Osteocyte (in vitro differentiated cells): ENCODE measurements at regions not wholly inside any gene's neighbourhood (a gene's known extent, or its start where the extent isn't known, plus 50 kb on each side); places are given as distances from the start of the nearest gene placed in this dataset.

ENCODE experiments used
- DNase-seq: peaks from one replicate; pipeline ENCODE4 v3.0.0; 2021; ENCODE audit warnings: mixed read lengths; ENCODE audit not compliant: unreplicated experiment; ENCODE audit errors: extremely low spot score
- H3K27ac Mint-ChIP-seq: one replicate; pipeline ENCODE4 v1.8.0; 2021; ENCODE audit warnings: mild to moderate bottlenecking, mixed read lengths; ENCODE audit not compliant: unreplicated experiment
- H3K27me3 Mint-ChIP-seq: one replicate; pipeline ENCODE4 v1.8.0; 2021; ENCODE audit warnings: mixed read lengths; ENCODE audit not compliant: unreplicated experiment
- H3K36me3 Mint-ChIP-seq: one replicate; pipeline ENCODE4 v1.8.0; 2021; ENCODE audit warnings: mixed read lengths; ENCODE audit not compliant: unreplicated experiment
- H3K4me1 Mint-ChIP-seq: one replicate; pipeline ENCODE4 v1.8.0; 2021; ENCODE audit warnings: mixed read lengths; ENCODE audit not compliant: unreplicated experiment
- H3K4me3 Mint-ChIP-seq: one replicate; pipeline ENCODE4 v1.8.0; 2021; ENCODE audit warnings: mild to moderate bottlenecking, moderate library complexity, mixed read lengths; ENCODE audit not compliant: unreplicated experiment
- H3K9me3 Mint-ChIP-seq: one replicate; pipeline ENCODE4 v1.8.0; 2021; ENCODE audit warnings: mixed read lengths; ENCODE audit not compliant: unreplicated experiment
- TF ChIP-seq, protein P1 (sequence below): fragments of 200-600 bp; sonication (generic); IDR thresholded peaks from 2 replicates; pipeline ENCODE4 v1.5.0; 2021; ENCODE audit warnings: antibody characterized with exemption, mild to moderate bottlenecking, moderate library complexity

DNA sequence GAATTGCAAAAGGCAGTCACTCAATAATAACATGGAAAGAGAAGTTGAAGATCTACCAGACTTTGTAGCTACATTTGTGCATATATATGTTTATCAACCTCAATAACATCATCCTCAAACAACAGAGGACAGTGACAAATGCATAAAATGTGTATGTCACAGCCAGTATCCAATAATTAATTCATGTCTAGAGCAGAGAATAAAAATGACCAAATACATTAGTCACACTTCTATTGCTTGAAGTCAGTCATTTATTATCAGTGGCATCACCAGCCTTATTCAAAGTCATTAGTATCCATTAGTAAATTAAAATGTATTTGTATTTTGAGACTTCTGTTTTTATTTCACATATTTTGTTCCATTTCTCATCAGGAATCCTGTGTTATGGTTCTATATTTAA lies 852.8 kb downstream of the XPNPEP1 start:
- H3K27me3 Mint-ChIP-seq: no peaks in the 10 kb centered on the region
- H3K4me3 Mint-ChIP-seq: no peak overlapping the region
- TF ChIP-seq, protein P1, sequence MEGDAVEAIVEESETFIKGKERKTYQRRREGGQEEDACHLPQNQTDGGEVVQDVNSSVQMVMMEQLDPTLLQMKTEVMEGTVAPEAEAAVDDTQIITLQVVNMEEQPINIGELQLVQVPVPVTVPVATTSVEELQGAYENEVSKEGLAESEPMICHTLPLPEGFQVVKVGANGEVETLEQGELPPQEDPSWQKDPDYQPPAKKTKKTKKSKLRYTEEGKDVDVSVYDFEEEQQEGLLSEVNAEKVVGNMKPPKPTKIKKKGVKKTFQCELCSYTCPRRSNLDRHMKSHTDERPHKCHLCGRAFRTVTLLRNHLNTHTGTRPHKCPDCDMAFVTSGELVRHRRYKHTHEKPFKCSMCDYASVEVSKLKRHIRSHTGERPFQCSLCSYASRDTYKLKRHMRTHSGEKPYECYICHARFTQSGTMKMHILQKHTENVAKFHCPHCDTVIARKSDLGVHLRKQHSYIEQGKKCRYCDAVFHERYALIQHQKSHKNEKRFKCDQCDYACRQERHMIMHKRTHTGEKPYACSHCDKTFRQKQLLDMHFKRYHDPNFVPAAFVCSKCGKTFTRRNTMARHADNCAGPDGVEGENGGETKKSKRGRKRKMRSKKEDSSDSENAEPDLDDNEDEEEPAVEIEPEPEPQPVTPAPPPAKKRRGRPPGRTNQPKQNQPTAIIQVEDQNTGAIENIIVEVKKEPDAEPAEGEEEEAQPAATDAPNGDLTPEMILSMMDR: no peak
- H3K36me3 Mint-ChIP-seq: no peaks in the 10 kb centered on the region
- no peak for DNase-seq
- H3K9me3 Mint-ChIP-seq: peaks cover 16% of the 10 kb centered on the region
- no peaks in the 10 kb centered on the region for H3K4me1 Mint-ChIP-seq
- no peak overlapping the region for H3K27ac Mint-ChIP-seq

DNA sequence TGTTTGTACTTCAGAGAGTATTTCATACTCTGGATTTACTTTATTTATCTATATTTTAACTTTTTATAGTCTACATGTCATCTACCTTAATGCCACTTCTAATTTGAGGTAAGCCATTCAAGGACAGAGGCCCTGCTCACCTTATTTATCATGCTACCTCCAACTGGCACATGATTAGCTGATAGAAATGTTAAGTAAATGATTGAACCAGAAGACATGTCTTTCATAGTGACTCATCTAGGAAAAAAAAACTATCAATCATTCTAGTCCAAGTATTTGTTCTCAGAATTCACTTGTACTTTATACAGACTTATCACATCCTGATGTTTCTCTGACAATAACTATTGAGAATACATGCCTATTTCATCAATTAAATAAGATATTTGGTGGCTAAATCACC lies 856.3 kb downstream of the XPNPEP1 start:
- no peaks in the 10 kb centered on the region for H3K4me1 Mint-ChIP-seq
- TF ChIP-seq, protein P1: no peak
- peaks cover 36% of the 10 kb centered on the region for H3K9me3 Mint-ChIP-seq
- H3K36me3 Mint-ChIP-seq: no peaks in the 10 kb centered on the region
- DNase-seq: no peak
- no peak overlapping the region for H3K4me3 Mint-ChIP-seq
- H3K27ac Mint-ChIP-seq: no peak overlapping the region
- H3K27me3 Mint-ChIP-seq: no peaks in the 10 kb centered on the region

DNA sequence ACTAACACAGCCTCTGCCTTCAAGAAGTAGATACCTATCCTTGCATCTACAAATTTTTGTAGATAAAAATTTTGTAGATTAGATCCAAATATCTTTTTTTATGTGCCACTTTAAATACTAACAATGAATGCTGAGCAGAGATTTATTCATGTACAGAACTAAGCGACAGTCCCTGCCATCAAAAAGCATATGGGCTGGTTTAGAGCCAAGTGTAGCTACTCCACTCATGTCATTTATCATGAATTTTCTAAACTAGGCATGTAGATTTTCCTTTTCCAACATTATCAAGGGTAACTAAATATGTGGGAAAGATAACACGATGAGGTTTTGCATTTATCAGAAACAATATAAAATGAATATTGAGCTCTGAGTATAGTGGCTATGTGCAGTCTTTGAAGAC lies 857.5 kb downstream of the XPNPEP1 start:
- Mint-ChIP-seq H3K4me3 (no peak overlapping the region), H3K9me3 (peaks cover 36% of the 10 kb centered on the region), H3K27ac (no peak overlapping the region), H3K27me3 (no peaks in the 10 kb centered on the region), H3K36me3 (no peaks in the 10 kb centered on the region), H3K4me1 (no peaks in the 10 kb centered on the region)
- TF ChIP-seq, protein P1: no peak
- no peak for DNase-seq

DNA sequence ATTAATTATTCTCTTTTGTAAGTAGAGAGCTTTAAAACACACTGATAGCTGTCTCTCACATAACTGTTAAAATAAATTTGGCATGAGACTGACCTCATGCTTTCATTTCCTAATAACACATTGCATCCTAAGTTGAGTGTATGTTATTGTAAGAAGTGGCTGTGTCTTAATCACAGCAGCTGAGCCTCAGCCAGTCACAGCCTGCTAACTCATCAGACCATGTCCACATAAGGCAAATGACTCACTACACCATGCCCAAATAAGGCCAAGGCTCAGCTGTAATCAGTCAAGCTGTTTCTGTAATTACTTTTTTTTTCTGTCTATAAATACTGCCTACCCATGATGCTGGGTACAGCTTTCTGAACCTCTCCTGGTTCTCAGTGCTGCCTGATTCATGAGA lies 860.9 kb downstream of the XPNPEP1 start:
- Mint-ChIP-seq H3K27me3 (no peaks in the 10 kb centered on the region), H3K4me1 (no peaks in the 10 kb centered on the region), H3K36me3 (no peaks in the 10 kb centered on the region), H3K27ac (no peak overlapping the region), H3K9me3 (peaks cover 26% of the 10 kb centered on the region), H3K4me3 (no peak overlapping the region)
- DNase-seq: no peak
- TF ChIP-seq, protein P1: no peak

DNA sequence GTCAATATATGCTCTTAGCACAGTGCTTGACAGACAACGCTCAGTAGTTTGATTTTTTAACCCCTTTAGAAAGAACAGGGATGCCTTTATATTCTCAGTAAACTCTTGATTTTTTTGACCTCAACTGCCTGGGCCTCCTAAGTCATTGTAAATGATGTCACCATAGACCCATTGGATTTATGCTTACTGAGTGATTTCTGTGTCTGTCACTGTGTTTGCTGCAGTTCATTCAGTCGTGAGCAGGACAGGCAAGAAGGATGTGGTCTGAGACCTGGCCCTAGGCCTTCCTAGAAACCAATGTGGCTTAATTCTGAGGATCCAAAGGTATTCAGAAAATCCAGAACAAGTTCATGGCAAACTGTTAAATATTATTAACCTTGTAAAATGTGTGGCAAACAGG lies 868.1 kb downstream of the XPNPEP1 start:
- TF ChIP-seq, protein P1: no peak
- no peak overlapping the region for H3K27ac Mint-ChIP-seq
- H3K4me3 Mint-ChIP-seq: no peak overlapping the region
- no peaks in the 10 kb centered on the region for H3K36me3 Mint-ChIP-seq
- peaks cover 6% of the 10 kb centered on the region for H3K9me3 Mint-ChIP-seq
- DNase-seq: no peak
- H3K27me3 Mint-ChIP-seq: no peaks in the 10 kb centered on the region
- H3K4me1 Mint-ChIP-seq: no peaks in the 10 kb centered on the region
